CD4-positive, alpha-beta T cell treated with Interleukin-4 for 1 hour (primary cell): ENCODE measurements at regions not wholly inside any gene's neighbourhood (a gene's known extent, or its start where the extent isn't known, plus 50 kb on each side); places are given as distances from the start of the nearest gene placed in this dataset.

Experiments used
- DNase-seq, 2 donors: peaks; one replicate each; pipeline ENCODE4 v3.0.0-alpha.2; 2020 to 2022

GRCh38 chr15:47182818-47183217, 534.5 kb upstream of the SEMA6D start:
- DNase-seq, result no peak

- no peak for DNase-seq
Observed at GRCh38 chr15:47184003-47184907, 533.0 kb upstream of the SEMA6D start.

GRCh38 chr15:47184908-47185801, 532.1 kb upstream of the SEMA6D start:
- no peak for DNase-seq

GRCh38 chr15:47186075-47186474, 531.2 kb upstream of the SEMA6D start:
- DNase-seq, result no peak

- DNase-seq, result no peak
Observed at GRCh38 chr15:47188758-47189507, 528.4 kb upstream of the SEMA6D start.

GRCh38 chr15:47194718-47195117, 522.6 kb upstream of the SEMA6D start:
- DNase-seq, result no peak

GRCh38 chr15:47196048-47196447, 521.3 kb upstream of the SEMA6D start:
- DNase-seq, result peak; percentile 25 to 28

GRCh38 chr15:47203993-47204392, 513.3 kb upstream of the SEMA6D start:
- no peak for DNase-seq

GRCh38 chr15:47206358-47206978, 510.8 kb upstream of the SEMA6D start:
- no peak for DNase-seq

- no peak for DNase-seq
Observed at GRCh38 chr15:47209591-47209990, 507.7 kb upstream of the SEMA6D start.

- no peak for DNase-seq
Observed at GRCh38 chr15:47212222-47213010, 504.9 kb upstream of the SEMA6D start.

GRCh38 chr15:47213883-47214282, 503.4 kb upstream of the SEMA6D start:
- DNase-seq, result no peak

GRCh38 chr15:47218295-47218694, 499.0 kb upstream of the SEMA6D start:
- DNase-seq, result no peak

GRCh38 chr15:47244361-47244760, 472.9 kb upstream of the SEMA6D start:
- no peak for DNase-seq

GRCh38 chr15:47246317-47246716, 471.0 kb upstream of the SEMA6D start:
- DNase-seq, result no peak

- no peak for DNase-seq
Observed at GRCh38 chr15:47258521-47258920, 458.8 kb upstream of the SEMA6D start.

- DNase-seq, result no peak
Observed at GRCh38 chr15:47265686-47266085, 451.6 kb upstream of the SEMA6D start.

- no peak for DNase-seq
Observed at GRCh38 chr15:47266566-47266965, 450.7 kb upstream of the SEMA6D start.

GRCh38 chr15:47273864-47274263, 443.4 kb upstream of the SEMA6D start:
- DNase-seq, result no peak

- DNase-seq, result no peak
Observed at GRCh38 chr15:47283246-47283645, 434.1 kb upstream of the SEMA6D start.

- no peak for DNase-seq
Observed at GRCh38 chr15:47288794-47289193, 428.5 kb upstream of the SEMA6D start.

- DNase-seq, result no peak
Observed at GRCh38 chr15:47289656-47290055, 427.6 kb upstream of the SEMA6D start.
